ENCODE measurements at regions not wholly inside any gene's neighbourhood (a gene's known extent, or its start where the extent isn't known, plus 50 kb on each side); places are given as distances from the start of the nearest gene placed in this dataset.

DNA sequence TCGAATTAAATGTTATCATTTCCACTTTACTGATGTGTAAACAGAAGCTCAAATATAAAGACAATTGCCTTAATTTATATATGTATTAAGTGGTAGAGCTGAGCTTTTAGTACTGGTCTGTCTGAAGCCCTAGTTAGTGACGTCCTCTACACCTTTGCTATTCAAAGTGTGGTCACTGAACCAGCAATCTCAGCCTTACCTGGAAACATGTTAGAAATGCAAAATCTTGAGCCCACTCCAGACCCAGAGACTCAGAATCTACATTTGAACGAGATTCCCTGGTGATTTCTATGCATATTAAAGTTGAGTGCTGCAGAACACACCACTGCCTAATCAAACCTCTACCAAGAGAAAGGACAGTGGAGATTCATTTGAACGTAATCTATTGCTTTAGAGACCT is 88.3 kb upstream of the MPDZ start:
- TF ChIP-seq, protein P1, sequence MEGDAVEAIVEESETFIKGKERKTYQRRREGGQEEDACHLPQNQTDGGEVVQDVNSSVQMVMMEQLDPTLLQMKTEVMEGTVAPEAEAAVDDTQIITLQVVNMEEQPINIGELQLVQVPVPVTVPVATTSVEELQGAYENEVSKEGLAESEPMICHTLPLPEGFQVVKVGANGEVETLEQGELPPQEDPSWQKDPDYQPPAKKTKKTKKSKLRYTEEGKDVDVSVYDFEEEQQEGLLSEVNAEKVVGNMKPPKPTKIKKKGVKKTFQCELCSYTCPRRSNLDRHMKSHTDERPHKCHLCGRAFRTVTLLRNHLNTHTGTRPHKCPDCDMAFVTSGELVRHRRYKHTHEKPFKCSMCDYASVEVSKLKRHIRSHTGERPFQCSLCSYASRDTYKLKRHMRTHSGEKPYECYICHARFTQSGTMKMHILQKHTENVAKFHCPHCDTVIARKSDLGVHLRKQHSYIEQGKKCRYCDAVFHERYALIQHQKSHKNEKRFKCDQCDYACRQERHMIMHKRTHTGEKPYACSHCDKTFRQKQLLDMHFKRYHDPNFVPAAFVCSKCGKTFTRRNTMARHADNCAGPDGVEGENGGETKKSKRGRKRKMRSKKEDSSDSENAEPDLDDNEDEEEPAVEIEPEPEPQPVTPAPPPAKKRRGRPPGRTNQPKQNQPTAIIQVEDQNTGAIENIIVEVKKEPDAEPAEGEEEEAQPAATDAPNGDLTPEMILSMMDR (IDR thresholded peaks at IDR 0.05; ENCODE audit: low read length), result no peak
- no peak for TF ChIP-seq EZH2phosphoT487 (IDR thresholded peaks at IDR 0.05; ENCODE audit: low read length)
